ENCODE measurements at regions not wholly inside any gene's neighbourhood (a gene's known extent, or its start where the extent isn't known, plus 50 kb on each side); places are given as distances from the start of the nearest gene placed in this dataset.

- TF ChIP-seq POLR2A (IDR thresholded peaks at IDR 0.05) (no peak), CTCF (IDR thresholded peaks at IDR 0.05) (no peak), EP300 (IDR thresholded peaks at IDR 0.05) (no peak), POLR2AphosphoS5 (IDR thresholded peaks at IDR 0.05) (no peak)
- Histone ChIP-seq H3K36me3 (no peaks in the 10 kb centered on the region), H3K9me3 (no peaks in the 10 kb centered on the region), H3K27ac (no peak overlapping the region), H3K4me1 (no peaks in the 10 kb centered on the region), H3K27me3 (no peaks in the 10 kb centered on the region), H3K4me3 (no peak overlapping the region)
- DNase-seq, result no peak
- ATAC-seq (ENCODE audit: low FRiP score in 2 of 2), result no peak
- 91 to 94% methylated on average over 2 of the region's 2 CpGs for WGBS, 2 donors
Measured at GRCh38 chr1:229213797-229214196, 57.1 kb upstream of the RAB4A start.

- Histone ChIP-seq H3K36me3 (no peaks in the 10 kb centered on the region), H3K9me3 (no peaks in the 10 kb centered on the region), H3K4me1 (peaks cover 5 to 12% (median 8%) of the 10 kb centered on the region in 4 donors), H3K27ac (no peak overlapping the region), H3K27me3 (no peaks in the 10 kb centered on the region), H3K4me3 (no peak overlapping the region)
- TF ChIP-seq POLR2A (IDR thresholded peaks at IDR 0.05), result no peak
- no peak for TF ChIP-seq CTCF (IDR thresholded peaks at IDR 0.05)
- TF ChIP-seq EP300 (IDR thresholded peaks at IDR 0.05), result no peak
- no peak for TF ChIP-seq POLR2AphosphoS5 (IDR thresholded peaks at IDR 0.05)
- WGBS, 2 donors, result 59 to 69% methylated on average over 7 to 8 of the region's 8 CpGs
- ATAC-seq (ENCODE audit: low FRiP score in 2 of 2) (no peak), DNase-seq (no peak)
Measured at GRCh38 chr1:229217716-229218115, 53.2 kb upstream of the RAB4A start.

- TF ChIP-seq POLR2A (IDR thresholded peaks at IDR 0.05), result no peak
- no peak for TF ChIP-seq CTCF (IDR thresholded peaks at IDR 0.05)
- TF ChIP-seq POLR2AphosphoS5 (IDR thresholded peaks at IDR 0.05), result no peak
- no peak for TF ChIP-seq EP300 (IDR thresholded peaks at IDR 0.05)
- H3K27me3 ChIP-seq, result no peaks in the 10 kb centered on the region
- H3K27ac ChIP-seq, result no peak overlapping the region
- no peaks in the 10 kb centered on the region for H3K36me3 ChIP-seq
- ATAC-seq (ENCODE audit: low FRiP score in 2 of 2), result no peak
- DNase-seq, result no peak
- H3K4me3 ChIP-seq, result no peak overlapping the region
- peaks cover 5 to 12% (median 8%) of the 10 kb centered on the region in 4 donors for H3K4me1 ChIP-seq
- WGBS, 2 donors, result 59 to 68% methylated on average over 1 of the region's 1 CpG
- no peaks in the 10 kb centered on the region for H3K9me3 ChIP-seq
Measured at GRCh38 chr1:229218612-229219025, 52.3 kb upstream of the RAB4A start.

- H3K4me1 ChIP-seq, result peaks cover 5 to 12% (median 8%) of the 10 kb centered on the region in 4 donors
- no peaks in the 10 kb centered on the region for H3K27me3 ChIP-seq
- H3K9me3 ChIP-seq, result no peaks in the 10 kb centered on the region
- TF ChIP-seq POLR2AphosphoS5 (IDR thresholded peaks at IDR 0.05), result no peak
- TF ChIP-seq CTCF (IDR thresholded peaks at IDR 0.05), result no peak
- TF ChIP-seq POLR2A (IDR thresholded peaks at IDR 0.05), result no peak
- no peak for TF ChIP-seq EP300 (IDR thresholded peaks at IDR 0.05)
- H3K36me3 ChIP-seq, result no peaks in the 10 kb centered on the region
- 91 to 100% methylated on average over 1 of the region's 1 CpG for WGBS, 2 donors
- no peak overlapping the region for H3K4me3 ChIP-seq
- DNase-seq (no peak), ATAC-seq (ENCODE audit: low FRiP score in 2 of 2) (no peak)
- H3K27ac ChIP-seq, result no peak overlapping the region
Measured at GRCh38 chr1:229220163-229220846, 50.6 kb upstream of the RAB4A start.

Measured in upper lobe of left lung (tissue), 6 donors.